H9 (cell line): ENCODE measurements at regions not wholly inside any gene's neighbourhood (a gene's known extent, or its start where the extent isn't known, plus 50 kb on each side); places are given as distances from the start of the nearest gene placed in this dataset.

Experiments
- DNase-seq: peaks from one replicate; pipeline ENCODE4 v3.0.0-alpha.2; 2017
- H2AFZ ChIP-seq: one replicate; pipeline ENCODE4 v1.6.1; 2013; ENCODE audit warnings: mild to moderate bottlenecking, low read length, control low read depth, moderate library complexity
- H2AK5ac ChIP-seq: 2 replicates; pipeline ENCODE4 v1.6.1; 2013; ENCODE audit warnings: low read length, control low read depth, mixed read lengths; ENCODE audit not compliant: insufficient read length
- H2BK120ac ChIP-seq: one replicate; pipeline ENCODE4 v1.6.1; 2013; ENCODE audit warnings: low read depth, mild to moderate bottlenecking, low read length, control low read depth, inconsistent platforms; ENCODE audit not compliant: poor library complexity, severe bottlenecking
- H2BK12ac ChIP-seq: 2 replicates; pipeline ENCODE4 v1.6.1; 2013; ENCODE audit warnings: low read length, control low read depth, mixed read lengths, low read depth; ENCODE audit not compliant: insufficient read length
- H2BK15ac ChIP-seq: 2 replicates; pipeline ENCODE4 v1.6.1; 2013; ENCODE audit warnings: low read depth, low read length, control low read depth
- H2BK20ac ChIP-seq: one replicate; pipeline ENCODE4 v1.6.1; 2013; ENCODE audit warnings: low read depth, mild to moderate bottlenecking, low read length, control low read depth, inconsistent platforms; ENCODE audit not compliant: poor library complexity, severe bottlenecking
- H2BK5ac ChIP-seq: 2 replicates; pipeline ENCODE4 v1.6.1; 2013; ENCODE audit warnings: low read length, control low read depth, mixed read lengths; ENCODE audit not compliant: insufficient read length
- H3K14ac ChIP-seq: 2 replicates; pipeline ENCODE4 v1.6.1; 2013; ENCODE audit warnings: low read length, control low read depth; ENCODE audit not compliant: insufficient read depth
- H3K18ac ChIP-seq: 2 replicates; pipeline ENCODE4 v1.6.1; 2013; ENCODE audit warnings: low read depth, mild to moderate bottlenecking, mixed read lengths, low read length, control low read depth; ENCODE audit not compliant: insufficient read length
- H3K23ac ChIP-seq: 2 replicates; pipeline ENCODE4 v1.6.1; 2013; ENCODE audit warnings: low read length, control low read depth, mixed read lengths, low read depth; ENCODE audit not compliant: insufficient read length
- H3K23me2 ChIP-seq: 2 replicates; pipeline ENCODE4 v1.6.1; 2013; ENCODE audit warnings: low read depth, mild to moderate bottlenecking, mixed read lengths, low read length, control low read depth; ENCODE audit not compliant: insufficient read length, poor library complexity, severe bottlenecking
- H3K27ac ChIP-seq: 2 replicates; pipeline ENCODE4 v1.5.1; 2013; ENCODE audit warnings: low read length, control low read depth, mixed read lengths, low read depth; ENCODE audit not compliant: insufficient read length
- H3K27me3 ChIP-seq: 2 replicates; pipeline ENCODE4 v1.6.1; 2013; ENCODE audit warnings: low read length, control low read depth, inconsistent platforms; ENCODE audit not compliant: insufficient read depth
- H3K4ac ChIP-seq: 2 replicates; pipeline ENCODE4 v1.6.1; 2013; ENCODE audit warnings: low read depth, mild to moderate bottlenecking, control low read depth, inconsistent platforms, low read length, moderate library complexity
- H3K4me1 ChIP-seq: 2 replicates; pipeline ENCODE4 v1.6.1; 2013; ENCODE audit warnings: low read length, control low read depth, inconsistent platforms; ENCODE audit not compliant: insufficient read depth
- H3K4me2 ChIP-seq: 2 replicates; pipeline ENCODE4 v1.6.1; 2013; ENCODE audit warnings: low read length, control low read depth, mixed read lengths; ENCODE audit not compliant: insufficient read length, insufficient read depth
- H3K56ac ChIP-seq: 2 replicates; pipeline ENCODE4 v1.6.1; 2013; ENCODE audit warnings: low read depth, mild to moderate bottlenecking, mixed read lengths, low read length, control low read depth; ENCODE audit not compliant: insufficient read length
- H3K79me1 ChIP-seq: 2 replicates; pipeline ENCODE4 v1.6.1; 2013; ENCODE audit warnings: low read depth, mild to moderate bottlenecking, moderate library complexity, low read length, control low read depth, inconsistent platforms; ENCODE audit not compliant: insufficient read depth, poor library complexity, severe bottlenecking
- H3K79me2 ChIP-seq: 2 replicates; pipeline ENCODE4 v1.6.1; 2013; ENCODE audit warnings: low read length, control low read depth, inconsistent platforms; ENCODE audit not compliant: insufficient read depth
- H3K9ac ChIP-seq: 2 replicates; pipeline ENCODE4 v1.6.1; 2013; ENCODE audit warnings: low read length, control low read depth, mixed read lengths; ENCODE audit not compliant: insufficient read length; ENCODE audit errors: extremely low read depth
- H3K9me3 ChIP-seq: one replicate; pipeline ENCODE4 v1.6.1; 2013; ENCODE audit warnings: low read depth, low read length, inconsistent platforms; ENCODE audit not compliant: control insufficient read depth
- H3T11ph ChIP-seq: one replicate; pipeline ENCODE4 v1.6.1; 2013; ENCODE audit warnings: mild to moderate bottlenecking, low read length, control low read depth, inconsistent platforms
- H4K20me1 ChIP-seq: one replicate; pipeline ENCODE4 v1.6.1; 2013; ENCODE audit not compliant: control insufficient read depth, insufficient read length, insufficient read depth
- H4K5ac ChIP-seq: 2 replicates; pipeline ENCODE4 v1.6.1; 2013; ENCODE audit warnings: low read depth, mild to moderate bottlenecking, mixed read lengths, low read length, control low read depth; ENCODE audit not compliant: insufficient read length
- H4K8ac ChIP-seq: replicated peaks from 2 replicates; pipeline ENCODE4 v1.6.1; 2013; ENCODE audit warnings: low read length, control low read depth, mixed read lengths, low read depth; ENCODE audit not compliant: insufficient read length
- H4K91ac ChIP-seq: 2 replicates; pipeline ENCODE4 v1.6.1; 2013; ENCODE audit warnings: low read depth, mild to moderate bottlenecking, moderate library complexity, mixed read lengths, low read length, control low read depth; ENCODE audit not compliant: insufficient read length
- H3K27ac Mint-ChIP-seq, 3 experiments: 2 replicates in 2 of 3; 3 replicates in 1 of 3; pipeline ENCODE4 v1.8.0; 2020 to 2021; ENCODE audit warnings: mixed read lengths in 3 of 3, mild to moderate bottlenecking in 1 of 3, moderate library complexity in 1 of 3
- H3K27me3 Mint-ChIP-seq: 2 replicates; pipeline ENCODE4 v1.8.0; 2021; ENCODE audit warnings: low read depth, mild to moderate bottlenecking, moderate library complexity, mixed read lengths
- H3K36me3 Mint-ChIP-seq, 3 experiments: 2 replicates in 2 of 3; 3 replicates in 1 of 3; pipeline ENCODE4 v1.8.0; 2020 to 2021; ENCODE audit warnings: low read depth in 3 of 3, mixed read lengths in 3 of 3; ENCODE audit not compliant: insufficient read depth in 1 of 3
- H3K4me1 Mint-ChIP-seq, 2 experiments: 2 replicates each; pipeline ENCODE4 v1.8.0; 2020; ENCODE audit warnings: mixed read lengths in 2 of 2
- H3K4me3 Mint-ChIP-seq, 2 experiments: 2 replicates in 1 of 2; 3 replicates in 1 of 2; pipeline ENCODE4 v1.8.0; 2020 to 2021; ENCODE audit warnings: mild to moderate bottlenecking in 2 of 2, mixed read lengths in 2 of 2, moderate library complexity in 1 of 2
- H3K9me3 Mint-ChIP-seq, 2 experiments: 2 replicates in 1 of 2; 3 replicates in 1 of 2; pipeline ENCODE4 v1.8.0; 2020; ENCODE audit warnings: mild to moderate bottlenecking in 2 of 2, mixed read lengths in 2 of 2, moderate library complexity in 1 of 2
- WGBS: extraction: QIAGEN DNeasy Blood & Tissue Kit; methylation state at CpG from one replicate; pipeline ENCODE4 v1.1.7; 2013; ENCODE audit warnings: missing lambda C conversion rate, low lambda C conversion rate, mixed read lengths; ENCODE audit not compliant: insufficient read length; ENCODE audit errors: extremely low coverage; 5-methylcytosine and 5-hydroxymethylcytosine counted together
- TF ChIP-seq, protein P1 (sequence below): fragments of 200-600 bp; sonication (generic); conservative IDR thresholded peaks from 3 replicates; pipeline ENCODE4 v1.8.0; 2021; ENCODE audit warnings: antibody characterized with exemption, mild to moderate bottlenecking

DNA sequence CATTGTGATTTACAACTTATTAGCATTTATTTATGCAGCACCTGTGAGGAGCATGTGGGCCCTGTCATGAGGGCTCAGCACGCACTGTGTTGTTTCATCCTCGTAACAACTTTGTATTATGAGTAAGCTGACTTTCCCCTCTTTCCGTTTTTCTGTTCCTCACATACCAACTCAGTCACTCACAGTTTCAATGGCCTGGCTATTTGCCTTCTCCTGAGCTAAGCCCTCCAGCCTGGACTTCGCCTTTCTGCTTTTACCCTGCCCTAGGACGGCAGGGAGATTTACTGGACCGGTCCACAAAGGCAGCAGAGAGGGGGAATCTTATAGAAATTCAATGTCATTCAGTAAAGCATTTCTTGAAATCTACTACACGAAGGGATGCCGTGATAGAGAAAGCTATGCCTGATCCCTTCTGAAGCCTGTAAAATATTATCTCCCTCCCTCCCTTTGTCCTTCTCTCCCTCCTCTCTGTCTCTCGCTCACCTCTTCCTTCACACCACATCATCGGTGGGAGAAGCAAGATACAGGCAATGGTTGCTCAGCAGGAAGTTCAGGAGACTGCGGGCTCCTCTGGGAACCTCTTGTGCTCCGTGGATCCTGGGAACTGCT is 219.2 kb upstream of the TBX3 start:
- H3K4ac ChIP-seq = no peak overlapping the region
- peak overlapping the region; percentile 59 for H3K23ac ChIP-seq
- no CpG with 5 or more reads among the region's 12 CpGs for WGBS
- H2BK12ac ChIP-seq = no peak overlapping the region
- Mint-ChIP-seq H3K9me3 (no peaks in the 10 kb centered on the region), H3K27me3 (no peaks in the 10 kb centered on the region; the same call in 1 of the 2 replicates), H3K4me1 (no peaks in the 10 kb centered on the region), H3K36me3 (no peaks in the 10 kb centered on the region), H3K27ac (no peak overlapping the region), H3K4me3 (no peak overlapping the region)
- no peaks in the 10 kb centered on the region for H3K79me2 ChIP-seq
- TF ChIP-seq, protein P1, sequence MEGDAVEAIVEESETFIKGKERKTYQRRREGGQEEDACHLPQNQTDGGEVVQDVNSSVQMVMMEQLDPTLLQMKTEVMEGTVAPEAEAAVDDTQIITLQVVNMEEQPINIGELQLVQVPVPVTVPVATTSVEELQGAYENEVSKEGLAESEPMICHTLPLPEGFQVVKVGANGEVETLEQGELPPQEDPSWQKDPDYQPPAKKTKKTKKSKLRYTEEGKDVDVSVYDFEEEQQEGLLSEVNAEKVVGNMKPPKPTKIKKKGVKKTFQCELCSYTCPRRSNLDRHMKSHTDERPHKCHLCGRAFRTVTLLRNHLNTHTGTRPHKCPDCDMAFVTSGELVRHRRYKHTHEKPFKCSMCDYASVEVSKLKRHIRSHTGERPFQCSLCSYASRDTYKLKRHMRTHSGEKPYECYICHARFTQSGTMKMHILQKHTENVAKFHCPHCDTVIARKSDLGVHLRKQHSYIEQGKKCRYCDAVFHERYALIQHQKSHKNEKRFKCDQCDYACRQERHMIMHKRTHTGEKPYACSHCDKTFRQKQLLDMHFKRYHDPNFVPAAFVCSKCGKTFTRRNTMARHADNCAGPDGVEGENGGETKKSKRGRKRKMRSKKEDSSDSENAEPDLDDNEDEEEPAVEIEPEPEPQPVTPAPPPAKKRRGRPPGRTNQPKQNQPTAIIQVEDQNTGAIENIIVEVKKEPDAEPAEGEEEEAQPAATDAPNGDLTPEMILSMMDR = no peak
- peak overlapping the region; percentile 10 for H4K8ac ChIP-seq
- H2BK20ac ChIP-seq = no peak overlapping the region
- no peak overlapping the region for H4K5ac ChIP-seq
- H3K9me3 ChIP-seq = peaks cover 5% of the 10 kb centered on the region
- no peak overlapping the region for H3K14ac ChIP-seq
- H2AFZ ChIP-seq = no peak overlapping the region
- no peak overlapping the region for H4K91ac ChIP-seq
- no peak overlapping the region for H2AK5ac ChIP-seq
- no peak overlapping the region for H2BK5ac ChIP-seq
- no peaks in the 10 kb centered on the region for H4K20me1 ChIP-seq
- no peak overlapping the region for H3K56ac ChIP-seq
- no peak overlapping the region for H3K9ac ChIP-seq
- no peak overlapping the region for H2BK120ac ChIP-seq
- no peaks in the 10 kb centered on the region for H3K79me1 ChIP-seq
- H3T11ph ChIP-seq = no peak overlapping the region
- H3K4me1 ChIP-seq = no peaks in the 10 kb centered on the region
- no peak overlapping the region for H3K27ac ChIP-seq
- no peaks in the 10 kb centered on the region for H3K23me2 ChIP-seq
- no peak overlapping the region for H3K18ac ChIP-seq
- no peak overlapping the region for H2BK15ac ChIP-seq
- no peaks in the 10 kb centered on the region for H3K27me3 ChIP-seq
- H3K4me2 ChIP-seq = no peak overlapping the region
- DNase-seq = no peak
